ENCODE measurements at regions not wholly inside any gene's neighbourhood (a gene's known extent, or its start where the extent isn't known, plus 50 kb on each side); places are given as distances from the start of the nearest gene placed in this dataset.

- Histone ChIP-seq H4K20me1 (replicated peaks; ENCODE audit: control insufficient read depth, extremely low read depth, insufficient read depth, low read length) (no peaks in the 10 kb centered on the region), H3K79me2 (ENCODE audit: control insufficient read depth, insufficient read depth, low read length) (no peaks in the 10 kb centered on the region), H3K9me1 (replicated peaks; ENCODE audit: control insufficient read depth, extremely low read depth, insufficient read depth, low read length) (no peaks in the 10 kb centered on the region), H3K27me3 (ENCODE audit: control insufficient read depth in 2 of 2, insufficient read depth in 2 of 2, low read length in 2 of 2) (peaks cover 0 to 3% of the 10 kb centered on the region in 2 experiments), H2AFZ (ENCODE audit: low read depth, low read length) (no peak overlapping the region), H3K36me3 (ENCODE audit: control insufficient read depth in 2 of 2, extremely low read depth in 1 of 2, insufficient read depth in 2 of 2, low read length in 2 of 2) (no peaks in the 10 kb centered on the region), H3K9ac (replicated peaks; ENCODE audit: extremely low read depth, insufficient read depth, low read length) (no peak overlapping the region), H3K4me3 (replicated peaks in 1 of 3; ENCODE audit: insufficient read depth in 1 of 3, low read depth in 1 of 3, low read length in 3 of 3) (no peak overlapping the region), H3K9me3 (replicated peaks; ENCODE audit: control insufficient read depth, insufficient read depth, low read length) (no peaks in the 10 kb centered on the region), H3K4me1 (ENCODE audit: control insufficient read depth, extremely low read depth, insufficient read depth, low read length) (no peaks in the 10 kb centered on the region), H3K4me2 (ENCODE audit: insufficient read depth, low read length) (no peak overlapping the region), H3K27ac (ENCODE audit: insufficient read depth, low read depth, low read length) (no peak overlapping the region)
- DNase-seq (ENCODE audit: low read depth, low spot score) (no peak), FAIRE-seq (no peak)
- intact Hi-C loops (cut with micrococcal nuclease) (no loop called here), dilution Hi-C loops (cut with MboI; ENCODE audit: extremely low pct_ligation_motif_present, low sequenced_read_pairs) (no loop called here)
- CTCF ChIA-PET, result no interaction called here
- no TSS peak for BruUV-seq (replicated peaks)
- TF ChIP-seq EZH2 (IDR thresholded peaks at IDR 0.05; ENCODE audit: borderline replicate concordance, low read depth, low read length, severe bottlenecking) (no peak), POLR2AphosphoS5 (IDR thresholded peaks at IDR 0.05; ENCODE audit: insufficient read depth, low read depth, low read length) (no peak), MYC (IDR thresholded peaks at IDR 0.05; ENCODE audit: low read depth, low read length) (no peak), CTCF (IDR thresholded peaks at IDR 0.05; ENCODE audit: extremely low read depth in 1 of 2, insufficient read depth in 1 of 2, low read depth in 1 of 2, low read length in 2 of 2) (no peak), FOS (IDR thresholded peaks at IDR 0.05; ENCODE audit: borderline replicate concordance, insufficient read depth, low read length) (no peak), MAX (IDR thresholded peaks at IDR 0.05; ENCODE audit: insufficient read depth, insufficient read length) (no peak), JUN (IDR thresholded peaks at IDR 0.05; ENCODE audit: borderline replicate concordance, insufficient read depth, insufficient read length, low read depth) (no peak), GATA2 (IDR thresholded peaks at IDR 0.05; ENCODE audit: insufficient read depth, insufficient read length, low read depth, low read length) (no peak), POLR2A (IDR thresholded peaks at IDR 0.05; ENCODE audit: low read depth, low read length) (no peak)
- POLR2A ChIA-PET, result no interaction called here
Measured at GRCh38 chr5:124394700-124395245, 351.7 kb downstream of the ZNF608 start.

All from endothelial cell of umbilical vein (primary cell).